ENCODE measurements at regions not wholly inside any gene's neighbourhood (a gene's known extent, or its start where the extent isn't known, plus 50 kb on each side); places are given as distances from the start of the nearest gene placed in this dataset.
"Not testable (repeated sequence)": the region's sequence is repeated elsewhere in the genome, so short reads cannot be mapped to it uniquely, and the experiment has no call there.

DNA sequence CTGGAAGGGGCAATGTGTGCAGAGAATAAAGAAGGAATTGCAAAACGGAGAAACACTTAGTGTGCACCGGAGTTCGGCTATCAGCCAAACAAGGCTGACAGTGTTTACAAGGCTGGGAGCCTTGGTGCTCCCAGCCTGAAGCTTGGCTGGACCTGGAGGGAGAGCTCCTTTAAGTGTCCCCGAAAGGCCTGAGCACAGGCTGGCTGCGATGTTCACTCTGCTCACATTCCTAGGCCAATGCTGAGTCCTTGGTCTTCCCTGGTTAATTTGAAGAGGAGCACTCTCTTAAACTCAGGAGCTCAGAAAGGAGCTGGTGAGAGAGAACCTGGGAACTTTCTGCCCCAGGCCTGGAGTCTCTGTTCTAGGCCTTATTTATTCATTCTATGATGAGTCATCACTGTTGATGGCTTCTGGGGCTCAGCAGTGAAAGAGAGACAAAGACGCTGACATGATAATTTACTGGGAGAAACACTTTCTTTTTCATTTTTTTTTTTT, 88.6 kb upstream of the MYO10 start:
- H3K4me3 ChIP-seq: no peak overlapping the region
- no peaks in the 10 kb centered on the region for H3K4me1 ChIP-seq
- no peak overlapping the region for H3K27ac ChIP-seq
- H3K36me3 ChIP-seq: no peaks in the 10 kb centered on the region
- TF ChIP-seq, protein P1, sequence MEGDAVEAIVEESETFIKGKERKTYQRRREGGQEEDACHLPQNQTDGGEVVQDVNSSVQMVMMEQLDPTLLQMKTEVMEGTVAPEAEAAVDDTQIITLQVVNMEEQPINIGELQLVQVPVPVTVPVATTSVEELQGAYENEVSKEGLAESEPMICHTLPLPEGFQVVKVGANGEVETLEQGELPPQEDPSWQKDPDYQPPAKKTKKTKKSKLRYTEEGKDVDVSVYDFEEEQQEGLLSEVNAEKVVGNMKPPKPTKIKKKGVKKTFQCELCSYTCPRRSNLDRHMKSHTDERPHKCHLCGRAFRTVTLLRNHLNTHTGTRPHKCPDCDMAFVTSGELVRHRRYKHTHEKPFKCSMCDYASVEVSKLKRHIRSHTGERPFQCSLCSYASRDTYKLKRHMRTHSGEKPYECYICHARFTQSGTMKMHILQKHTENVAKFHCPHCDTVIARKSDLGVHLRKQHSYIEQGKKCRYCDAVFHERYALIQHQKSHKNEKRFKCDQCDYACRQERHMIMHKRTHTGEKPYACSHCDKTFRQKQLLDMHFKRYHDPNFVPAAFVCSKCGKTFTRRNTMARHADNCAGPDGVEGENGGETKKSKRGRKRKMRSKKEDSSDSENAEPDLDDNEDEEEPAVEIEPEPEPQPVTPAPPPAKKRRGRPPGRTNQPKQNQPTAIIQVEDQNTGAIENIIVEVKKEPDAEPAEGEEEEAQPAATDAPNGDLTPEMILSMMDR (IDR thresholded peaks at IDR 0.05): no peak
- H3K27me3 ChIP-seq: no peaks in the 10 kb centered on the region
- H3K9me3 ChIP-seq: no peaks in the 10 kb centered on the region
- DNase-seq (ENCODE audit: low spot score): no peak

- not testable (repeated sequence) for H3K4me1 ChIP-seq; H3K27me3 ChIP-seq; H3K9me3 ChIP-seq; H3K27ac ChIP-seq; DNase-seq (ENCODE audit: low spot score); H3K4me3 ChIP-seq; H3K36me3 ChIP-seq
Measured at GRCh38 chr5:17031659-17032277, 95.7 kb upstream of the MYO10 start.

GRCh38 chr5:17032314-17032985, 96.4 kb upstream of the MYO10 start:
- not testable (repeated sequence) for H3K27me3 ChIP-seq; H3K9me3 ChIP-seq; H3K27ac ChIP-seq; DNase-seq (ENCODE audit: low spot score); H3K4me3 ChIP-seq; H3K4me1 ChIP-seq; H3K36me3 ChIP-seq

GRCh38 chr5:17034992-17035391, 98.9 kb upstream of the MYO10 start:
- H3K4me3 ChIP-seq; H3K9me3 ChIP-seq; H3K27ac ChIP-seq; DNase-seq (ENCODE audit: low spot score); H3K4me1 ChIP-seq; H3K27me3 ChIP-seq; H3K36me3 ChIP-seq: not testable (repeated sequence)

DNA sequence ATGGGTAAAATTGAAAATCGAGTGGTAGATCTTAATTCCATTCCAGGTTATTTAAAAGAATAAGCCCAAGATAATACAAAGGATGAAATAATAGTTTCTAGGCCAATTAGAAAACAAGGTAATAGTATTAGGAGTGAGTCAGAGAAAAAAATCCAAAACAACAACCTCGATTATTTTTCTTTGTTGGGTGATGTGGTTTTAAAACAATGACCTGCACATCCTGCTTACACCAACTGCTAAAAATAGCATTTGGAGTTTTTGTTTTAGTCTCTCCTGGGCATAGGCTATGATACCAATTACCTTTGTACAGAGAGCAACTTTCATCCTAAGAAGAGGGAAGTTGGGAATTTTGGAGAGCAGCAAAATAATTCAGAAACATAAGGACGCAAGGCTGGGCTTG, 101.7 kb upstream of the MYO10 start:
- Histone ChIP-seq H3K36me3 (no peaks in the 10 kb centered on the region), H3K4me3 (no peak overlapping the region), H3K27ac (peak overlapping the region in 1 of 2 donors; percentile 18), H3K27me3 (no peaks in the 10 kb centered on the region), H3K4me1 (no peaks in the 10 kb centered on the region), H3K9me3 (no peaks in the 10 kb centered on the region)
- DNase-seq (ENCODE audit: low spot score): no peak
- TF ChIP-seq, protein P1 (IDR thresholded peaks at IDR 0.05): no peak

GRCh38 chr5:17039170-17039569, 103.1 kb upstream of the MYO10 start:
- Histone ChIP-seq H3K4me3 (no peak overlapping the region), H3K27ac (no peak overlapping the region), H3K4me1 (no peaks in the 10 kb centered on the region), H3K9me3 (no peaks in the 10 kb centered on the region), H3K36me3 (no peaks in the 10 kb centered on the region), H3K27me3 (no peaks in the 10 kb centered on the region)
- no peak for DNase-seq (ENCODE audit: low spot score)
- TF ChIP-seq, protein P1 (IDR thresholded peaks at IDR 0.05): no peak

GRCh38 chr5:17042041-17042440, 106.0 kb upstream of the MYO10 start:
- DNase-seq (ENCODE audit: low spot score): no peak
- H3K36me3 ChIP-seq: no peaks in the 10 kb centered on the region
- H3K4me3 ChIP-seq: no peak overlapping the region
- H3K27ac ChIP-seq: no peak overlapping the region
- TF ChIP-seq, protein P1 (IDR thresholded peaks at IDR 0.05): no peak
- H3K9me3 ChIP-seq: no peaks in the 10 kb centered on the region
- H3K27me3 ChIP-seq: no peaks in the 10 kb centered on the region
- no peaks in the 10 kb centered on the region for H3K4me1 ChIP-seq

Data from right atrium auricular region (tissue), 2 donors.